Liver (tissue), 8 donors: ENCODE measurements at regions not wholly inside any gene's neighbourhood (a gene's known extent, or its start where the extent isn't known, plus 50 kb on each side); places are given as distances from the start of the nearest gene placed in this dataset.

ENCODE experiments used
- DNase-seq: peaks from one replicate; pipeline ENCODE4 v3.0.0-alpha.2; 2017; ENCODE audit warnings: low spot score
- H3K27ac ChIP-seq, 2 donors: one replicate each; pipeline ENCODE4 v1.7.0; 2013; ENCODE audit warnings: inconsistent platforms in 2 of 2, low read length in 2 of 2, control low read depth in 1 of 2, low read depth in 1 of 2, mild to moderate bottlenecking in 1 of 2
- H3K27me3 ChIP-seq, 4 donors: one replicate each; pipeline versions ENCODE4 v1.6.1 to v1.7.0; 2013; ENCODE audit warnings: low read length in 3 of 4, inconsistent platforms in 1 of 4, mild to moderate bottlenecking in 1 of 4, moderate library complexity in 1 of 4; ENCODE audit not compliant: control insufficient read depth in 4 of 4, insufficient read depth in 4 of 4
- H3K36me3 ChIP-seq, 4 donors: one replicate each; pipeline versions ENCODE4 v1.6.1 to v1.7.0; 2013; ENCODE audit warnings: low read length in 3 of 4, mild to moderate bottlenecking in 3 of 4, low read depth in 1 of 4, moderate library complexity in 1 of 4; ENCODE audit not compliant: control insufficient read depth in 4 of 4, insufficient read depth in 3 of 4
- H3K4me1 ChIP-seq, 4 donors: one replicate each; pipeline versions ENCODE4 v1.6.1 to v1.7.0; 2013; ENCODE audit warnings: low read length in 3 of 4, mild to moderate bottlenecking in 3 of 4, moderate library complexity in 1 of 4; ENCODE audit not compliant: control insufficient read depth in 4 of 4, insufficient read depth in 4 of 4
- H3K4me3 ChIP-seq, 3 donors: one replicate each; pipeline versions ENCODE4 v1.6.1 to v1.7.0; 2013; ENCODE audit warnings: low read length in 3 of 3, control low read depth in 1 of 3, low read depth in 1 of 3, mild to moderate bottlenecking in 1 of 3
- H3K9ac ChIP-seq, 2 donors: one replicate each; pipeline ENCODE4 v1.7.0; 2013; ENCODE audit warnings: low read length in 2 of 2, mild to moderate bottlenecking in 2 of 2, moderate library complexity in 2 of 2, control low read depth in 1 of 2, low read depth in 1 of 2
- H3K9me3 ChIP-seq, 4 donors: one replicate each; pipeline versions ENCODE4 v1.6.1 to v1.7.0; 2013; ENCODE audit warnings: low read length in 3 of 4; ENCODE audit not compliant: control insufficient read depth in 4 of 4
- EGR1 ChIP-seq, 2 donors: IDR thresholded peaks; 2 replicates each; pipeline ENCODE4 v1.6.1; 2016 to 2018; ENCODE audit warnings: antibody characterized with exemption in 2 of 2, low read depth in 2 of 2
- FOXA1 ChIP-seq: IDR thresholded peaks from 2 replicates; pipeline ENCODE4 v1.6.1; 2016; ENCODE audit warnings: antibody characterized with exemption
- FOXA2 ChIP-seq: IDR thresholded peaks from 2 replicates; pipeline ENCODE4 v1.6.1; 2016; ENCODE audit warnings: antibody characterized with exemption
- GABPA ChIP-seq, 2 donors: IDR thresholded peaks in 1 of 2; conservative IDR thresholded peaks in 1 of 2; 2 replicates each; pipeline ENCODE4 v1.6.1; 2016; ENCODE audit warnings: antibody characterized with exemption in 2 of 2, mild to moderate bottlenecking in 1 of 2, moderate library complexity in 1 of 2
- HNF4A ChIP-seq, 2 donors: conservative IDR thresholded peaks; 2 replicates each; pipeline ENCODE4 v1.6.1; 2016; ENCODE audit warnings: antibody characterized with exemption in 2 of 2, mild to moderate bottlenecking in 2 of 2
- HNF4G ChIP-seq: IDR thresholded peaks from 2 replicates; pipeline ENCODE4 v1.6.1; 2016; ENCODE audit warnings: antibody characterized with exemption
- NR2F2 ChIP-seq: IDR thresholded peaks from 2 replicates; pipeline ENCODE4 v1.6.1; 2016; ENCODE audit warnings: antibody characterized with exemption
- RAD21 ChIP-seq, 2 donors: IDR thresholded peaks; 2 replicates each; pipeline ENCODE4 v1.6.1; 2016; ENCODE audit warnings: antibody characterized with exemption in 2 of 2, mild to moderate bottlenecking in 2 of 2
- RXRA ChIP-seq, 2 donors: IDR thresholded peaks; 2 replicates each; pipeline ENCODE4 v1.6.1; 2017 to 2018; ENCODE audit warnings: antibody characterized with exemption in 2 of 2, mild to moderate bottlenecking in 1 of 2
- SP1 ChIP-seq: IDR thresholded peaks from 2 replicates; pipeline ENCODE4 v1.6.1; 2018; ENCODE audit warnings: antibody characterized with exemption, mild to moderate bottlenecking
- YY1 ChIP-seq: IDR thresholded peaks from 2 replicates; pipeline ENCODE4 v1.6.1; 2016; ENCODE audit warnings: antibody characterized with exemption, mild to moderate bottlenecking
- WGBS: extraction: QIAGEN DNeasy Blood & Tissue Kit; methylation state at CpG from one replicate; pipeline ENCODE4 v1.1.7; 2013; 5-methylcytosine and 5-hydroxymethylcytosine counted together
- TF ChIP-seq, protein P1 (sequence below): IDR thresholded peaks from 2 replicates; pipeline ENCODE4 v1.6.1; 2016; ENCODE audit warnings: antibody characterized with exemption
- TF ChIP-seq, protein P2 (sequence below): IDR thresholded peaks from 2 replicates; pipeline ENCODE4 v1.6.1; 2016; ENCODE audit warnings: antibody characterized with exemption
- TF ChIP-seq, protein P3 (sequence below): fragments of 150-350 bp; IDR thresholded peaks from 2 replicates; pipeline ENCODE4 v1.5.1; 2017; ENCODE audit warnings: improper control_type of control experiment, low read depth, low read length; ENCODE audit not compliant: missing input control
- TF ChIP-seq, protein P4 (sequence below): IDR thresholded peaks from 2 replicates; pipeline ENCODE4 v1.6.1; 2016; ENCODE audit warnings: antibody characterized with exemption
- TF ChIP-seq, protein P5 (sequence below): IDR thresholded peaks from 2 replicates; pipeline ENCODE4 v1.6.1; 2016; ENCODE audit warnings: antibody characterized with exemption, mild to moderate bottlenecking
- donor health status: healthy.
- donor health status: healthy.
- donor health status: healthy.
- donor health status: healthy.
- donor health status: healthy.

DNA sequence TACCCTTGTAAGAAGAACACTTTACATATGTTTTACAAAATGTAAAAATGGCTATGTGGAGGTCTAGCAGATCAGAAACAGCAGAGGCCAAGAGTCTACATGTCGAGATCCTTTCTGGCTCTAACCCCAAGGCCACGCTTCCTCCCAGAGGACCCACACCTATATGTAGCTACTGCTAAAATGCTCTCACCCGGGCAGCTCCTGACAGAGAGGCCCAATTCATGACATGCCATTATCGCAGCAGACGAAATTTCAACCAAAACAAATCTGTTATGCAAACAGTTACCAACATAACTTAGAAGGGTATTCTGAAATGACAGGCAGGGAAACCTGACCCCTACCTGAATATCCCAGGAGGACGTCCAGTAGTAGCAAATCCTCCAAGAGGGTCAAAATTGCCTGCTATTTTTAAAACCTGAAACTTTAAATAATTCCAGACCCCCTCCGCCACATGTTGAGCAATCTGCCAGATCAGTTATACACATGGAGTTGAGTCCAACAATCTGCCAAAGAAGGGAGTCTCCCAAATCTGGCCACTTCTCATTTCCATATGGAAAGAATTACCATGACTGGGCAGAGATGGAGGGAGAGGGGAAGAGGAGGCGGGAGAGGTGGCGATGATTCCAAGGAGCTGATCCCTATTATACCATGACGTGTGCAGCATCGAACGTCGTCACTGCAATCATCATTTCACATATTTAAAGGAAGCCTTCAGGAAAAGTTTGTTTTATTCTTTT lies 192.9 kb upstream of the TBL1X start:
- Histone ChIP-seq H3K4me3 (no peak overlapping the region), H3K36me3 (no peaks in the 10 kb centered on the region), H3K9ac (no peak overlapping the region), H3K27me3 (no peaks in the 10 kb centered on the region), H3K4me1 (peaks cover 3 to 22% (median 17%) of the 10 kb centered on the region in 4 donors), H3K9me3 (no peaks in the 10 kb centered on the region), H3K27ac (no peak overlapping the region)
- DNase-seq = no peak
- TF ChIP-seq, protein P1, sequence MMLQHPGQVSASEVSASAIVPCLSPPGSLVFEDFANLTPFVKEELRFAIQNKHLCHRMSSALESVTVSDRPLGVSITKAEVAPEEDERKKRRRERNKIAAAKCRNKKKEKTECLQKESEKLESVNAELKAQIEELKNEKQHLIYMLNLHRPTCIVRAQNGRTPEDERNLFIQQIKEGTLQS = no peak
- TF ChIP-seq HNF4G (no peak), FOXA2 (no peak), NR2F2 (no peak), EGR1 (IDR thresholded peaks at IDR 0.05; ENCODE audit: low read depth in 2 of 2) (no peak), GABPA (IDR thresholded peaks at IDR 0.05 in 1 of 2, conservative IDR thresholded peaks at IDR 0.05 in 1 of 2) (no peak), RAD21 (IDR thresholded peaks at IDR 0.05) (no peak), RXRA (IDR thresholded peaks at IDR 0.05) (no peak), SP1 (no peak), FOXA1 (no peak), YY1 (no peak), HNF4A (conservative IDR thresholded peaks at IDR 0.05) (no peak)
- TF ChIP-seq, protein P2, sequence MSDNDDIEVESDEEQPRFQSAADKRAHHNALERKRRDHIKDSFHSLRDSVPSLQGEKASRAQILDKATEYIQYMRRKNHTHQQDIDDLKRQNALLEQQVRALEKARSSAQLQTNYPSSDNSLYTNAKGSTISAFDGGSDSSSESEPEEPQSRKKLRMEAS = no peak
- TF ChIP-seq, protein P3, sequence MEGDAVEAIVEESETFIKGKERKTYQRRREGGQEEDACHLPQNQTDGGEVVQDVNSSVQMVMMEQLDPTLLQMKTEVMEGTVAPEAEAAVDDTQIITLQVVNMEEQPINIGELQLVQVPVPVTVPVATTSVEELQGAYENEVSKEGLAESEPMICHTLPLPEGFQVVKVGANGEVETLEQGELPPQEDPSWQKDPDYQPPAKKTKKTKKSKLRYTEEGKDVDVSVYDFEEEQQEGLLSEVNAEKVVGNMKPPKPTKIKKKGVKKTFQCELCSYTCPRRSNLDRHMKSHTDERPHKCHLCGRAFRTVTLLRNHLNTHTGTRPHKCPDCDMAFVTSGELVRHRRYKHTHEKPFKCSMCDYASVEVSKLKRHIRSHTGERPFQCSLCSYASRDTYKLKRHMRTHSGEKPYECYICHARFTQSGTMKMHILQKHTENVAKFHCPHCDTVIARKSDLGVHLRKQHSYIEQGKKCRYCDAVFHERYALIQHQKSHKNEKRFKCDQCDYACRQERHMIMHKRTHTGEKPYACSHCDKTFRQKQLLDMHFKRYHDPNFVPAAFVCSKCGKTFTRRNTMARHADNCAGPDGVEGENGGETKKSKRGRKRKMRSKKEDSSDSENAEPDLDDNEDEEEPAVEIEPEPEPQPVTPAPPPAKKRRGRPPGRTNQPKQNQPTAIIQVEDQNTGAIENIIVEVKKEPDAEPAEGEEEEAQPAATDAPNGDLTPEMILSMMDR = no peak
- TF ChIP-seq, protein P4, sequence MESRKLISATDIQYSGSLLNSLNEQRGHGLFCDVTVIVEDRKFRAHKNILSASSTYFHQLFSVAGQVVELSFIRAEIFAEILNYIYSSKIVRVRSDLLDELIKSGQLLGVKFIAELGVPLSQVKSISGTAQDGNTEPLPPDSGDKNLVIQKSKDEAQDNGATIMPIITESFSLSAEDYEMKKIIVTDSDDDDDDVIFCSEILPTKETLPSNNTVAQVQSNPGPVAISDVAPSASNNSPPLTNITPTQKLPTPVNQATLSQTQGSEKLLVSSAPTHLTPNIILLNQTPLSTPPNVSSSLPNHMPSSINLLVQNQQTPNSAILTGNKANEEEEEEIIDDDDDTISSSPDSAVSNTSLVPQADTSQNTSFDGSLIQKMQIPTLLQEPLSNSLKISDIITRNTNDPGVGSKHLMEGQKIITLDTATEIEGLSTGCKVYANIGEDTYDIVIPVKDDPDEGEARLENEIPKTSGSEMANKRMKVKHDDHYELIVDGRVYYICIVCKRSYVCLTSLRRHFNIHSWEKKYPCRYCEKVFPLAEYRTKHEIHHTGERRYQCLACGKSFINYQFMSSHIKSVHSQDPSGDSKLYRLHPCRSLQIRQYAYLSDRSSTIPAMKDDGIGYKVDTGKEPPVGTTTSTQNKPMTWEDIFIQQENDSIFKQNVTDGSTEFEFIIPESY = no peak
- TF ChIP-seq, protein P5, sequence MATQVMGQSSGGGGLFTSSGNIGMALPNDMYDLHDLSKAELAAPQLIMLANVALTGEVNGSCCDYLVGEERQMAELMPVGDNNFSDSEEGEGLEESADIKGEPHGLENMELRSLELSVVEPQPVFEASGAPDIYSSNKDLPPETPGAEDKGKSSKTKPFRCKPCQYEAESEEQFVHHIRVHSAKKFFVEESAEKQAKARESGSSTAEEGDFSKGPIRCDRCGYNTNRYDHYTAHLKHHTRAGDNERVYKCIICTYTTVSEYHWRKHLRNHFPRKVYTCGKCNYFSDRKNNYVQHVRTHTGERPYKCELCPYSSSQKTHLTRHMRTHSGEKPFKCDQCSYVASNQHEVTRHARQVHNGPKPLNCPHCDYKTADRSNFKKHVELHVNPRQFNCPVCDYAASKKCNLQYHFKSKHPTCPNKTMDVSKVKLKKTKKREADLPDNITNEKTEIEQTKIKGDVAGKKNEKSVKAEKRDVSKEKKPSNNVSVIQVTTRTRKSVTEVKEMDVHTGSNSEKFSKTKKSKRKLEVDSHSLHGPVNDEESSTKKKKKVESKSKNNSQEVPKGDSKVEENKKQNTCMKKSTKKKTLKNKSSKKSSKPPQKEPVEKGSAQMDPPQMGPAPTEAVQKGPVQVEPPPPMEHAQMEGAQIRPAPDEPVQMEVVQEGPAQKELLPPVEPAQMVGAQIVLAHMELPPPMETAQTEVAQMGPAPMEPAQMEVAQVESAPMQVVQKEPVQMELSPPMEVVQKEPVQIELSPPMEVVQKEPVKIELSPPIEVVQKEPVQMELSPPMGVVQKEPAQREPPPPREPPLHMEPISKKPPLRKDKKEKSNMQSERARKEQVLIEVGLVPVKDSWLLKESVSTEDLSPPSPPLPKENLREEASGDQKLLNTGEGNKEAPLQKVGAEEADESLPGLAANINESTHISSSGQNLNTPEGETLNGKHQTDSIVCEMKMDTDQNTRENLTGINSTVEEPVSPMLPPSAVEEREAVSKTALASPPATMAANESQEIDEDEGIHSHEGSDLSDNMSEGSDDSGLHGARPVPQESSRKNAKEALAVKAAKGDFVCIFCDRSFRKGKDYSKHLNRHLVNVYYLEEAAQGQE = no peak
- WGBS = 93% methylated on average over 13 of the region's 13 CpGs
